HepG2 (cell line): ENCODE measurements at regions not wholly inside any gene's neighbourhood (a gene's known extent, or its start where the extent isn't known, plus 50 kb on each side); places are given as distances from the start of the nearest gene placed in this dataset.

Experiments
- ATAC-seq: fragments of 200-7000 bp; cut with Tn5 transposase; 3 replicates; pipeline ENCODE4 v1.9.1; 2020; ENCODE audit warnings: mild to moderate bottlenecking, moderate library complexity
- BruUV-seq: library from RNA; stranded (reverse); fragments of 400-500 nt; replicated peaks from 2 replicates; lab custom pipeline; 2021; lab: Mats Ljungman, UMichigan
- CTCF ChIA-PET: fragments of 300-600 bp; formaldehyde crosslinking; extraction: SDS; loops from one replicate; lab custom pipeline; 2021; ENCODE audit warnings: low total read pairs, inconsistent platforms, low intra/inter-chr PET ratio; lab: Yijun Ruan, JAX
- POLR2A ChIA-PET: fragments of 350-600 bp; sonication (Branson Sonifier 250); formaldehyde crosslinking; loops from one replicate; lab custom pipeline; 2020; ENCODE audit warnings: antibody characterized with exemption, inconsistent platforms; lab: Yijun Ruan, JAX
- DNase-seq: peaks from one replicate; pipeline ENCODE4 v3.0.0-alpha.2; 2015; ENCODE audit warnings: low spot score
- FAIRE-seq: peaks from 3 replicates; lab custom pipeline; 2011; peaks lifted over from hg19 to GRCh38; lab: Jason Lieb, UNC
- H2AFZ ChIP-seq: one replicate; pipeline ENCODE4 v1.6.1; 2011; ENCODE audit warnings: low read length, inconsistent platforms
- H3K27ac ChIP-seq: fragments of 300-600 bp; 3 replicates; pipeline ENCODE4 v1.8.0; 2011; ENCODE audit warnings: mixed run types, mild to moderate bottlenecking, mixed read lengths, low read length, inconsistent platforms; ENCODE audit not compliant: insufficient read depth; ENCODE audit errors: extremely low read length
- H3K27me3 ChIP-seq, 2 experiments: fragments of 200-600 bp in 1 of 2; 2 replicates in 1 of 2; 3 replicates in 1 of 2; pipeline versions ENCODE4 v1.6.0 to v1.8.0; 2011; ENCODE audit warnings: low read length in 2 of 2, mild to moderate bottlenecking in 2 of 2, moderate library complexity in 2 of 2, inconsistent platforms in 1 of 2; ENCODE audit not compliant: insufficient read depth in 2 of 2, control insufficient read depth in 1 of 2
- H3K36me3 ChIP-seq, 2 experiments: fragments of 200-600 bp in 1 of 2; replicated peaks in 1 of 2; 2 replicates in 1 of 2; 3 replicates in 1 of 2; pipeline versions ENCODE4 v1.5.1 to v1.8.0; 2011; ENCODE audit warnings: low read length in 2 of 2, inconsistent platforms in 1 of 2; ENCODE audit not compliant: insufficient read depth in 2 of 2, control insufficient read depth in 1 of 2
- H3K4me1 ChIP-seq: 2 replicates; pipeline ENCODE4 v1.5.1; 2012; ENCODE audit warnings: low read length, inconsistent platforms; ENCODE audit not compliant: insufficient read depth
- H3K4me2 ChIP-seq: 2 replicates; pipeline ENCODE4 v1.6.0; 2011; ENCODE audit warnings: low read depth, low read length, inconsistent platforms
- H3K4me3 ChIP-seq, 3 experiments: fragments of 200-600 bp in 1 of 3; sonication (generic), shearing (Covaris generic) in 1 of 3; replicated peaks in 1 of 3; 2 replicates each; pipeline ENCODE4 v1.5.1; 2011 to 2016; ENCODE audit warnings: low read length in 3 of 3, inconsistent platforms in 2 of 3, low read depth in 2 of 3, mild to moderate bottlenecking in 2 of 3, control low read depth in 1 of 3, mixed read lengths in 1 of 3; ENCODE audit not compliant: insufficient read depth in 1 of 3
- H3K79me2 ChIP-seq: one replicate; pipeline ENCODE4 v1.6.1; 2011; ENCODE audit warnings: low read length, inconsistent platforms; ENCODE audit not compliant: insufficient read depth
- H3K9ac ChIP-seq: 2 replicates; pipeline ENCODE4 v1.6.0; 2011; ENCODE audit warnings: mild to moderate bottlenecking, low read depth, low read length, inconsistent platforms; ENCODE audit not compliant: insufficient read depth
- H3K9me3 ChIP-seq: 2 replicates; pipeline ENCODE4 v1.5.1; 2012; ENCODE audit warnings: mild to moderate bottlenecking, low read length
- H4K20me1 ChIP-seq: 2 replicates; pipeline ENCODE4 v1.6.0; 2011; ENCODE audit warnings: inconsistent platforms, mild to moderate bottlenecking, low read length, moderate library complexity; ENCODE audit not compliant: insufficient read depth
- CC2D1A ChIP-seq: sonication (generic); formaldehyde crosslinking; IDR thresholded peaks from 2 replicates; pipeline ENCODE4 v1.8.1; 2023; ENCODE audit warnings: mild to moderate bottlenecking, missing genetic modification reagents
- JUN ChIP-seq: sonication (generic); formaldehyde crosslinking; IDR thresholded peaks from 2 replicates; pipeline ENCODE4 v1.4.0; 2020; ENCODE audit warnings: mild to moderate bottlenecking, missing genetic modification reagents
- ZNF549 ChIP-seq: sonication (generic); formaldehyde crosslinking; IDR thresholded peaks from 2 replicates; pipeline ENCODE4 v1.5.0; 2020; ENCODE audit warnings: missing genetic modification reagents
- ZNF790 ChIP-seq: sonication (generic); formaldehyde crosslinking; IDR thresholded peaks from 2 replicates; pipeline ENCODE4 v1.8.0; 2022; ENCODE audit warnings: missing genetic modification reagents, mild to moderate bottlenecking, borderline replicate concordance
- WGBS: methylation state at CpG from one replicate; pipeline ENCODE4 v1.1.6; 2017; ENCODE audit warnings: low lambda C conversion rate; 5-methylcytosine and 5-hydroxymethylcytosine counted together
- in situ Hi-C: cut with HindIII; loops from 2 replicates; pipeline ENCODE4 v1.10.0; 2017; ENCODE audit warnings: low pct_unique_long_range_greater_than_20kb; ENCODE audit not compliant: extremely low pct_ligation_motif_present
- intact Hi-C: fragments of 100-400 bp; cut with micrococcal nuclease; formaldehyde crosslinking; loops from one replicate; pipeline ENCODE4 v1.10.0; 2022; ENCODE audit not compliant: unreplicated experiment
- TF ChIP-seq, protein P1 (sequence below): sonication (generic); formaldehyde crosslinking; IDR thresholded peaks from 2 replicates; pipeline ENCODE4 v1.5.1; 2020; ENCODE audit warnings: mild to moderate bottlenecking, missing genetic modification reagents, borderline replicate concordance
- TF ChIP-seq, protein P2 (sequence below): sonication (generic); formaldehyde crosslinking; IDR thresholded peaks from 2 replicates; pipeline ENCODE4 v1.5.0; 2020; ENCODE audit warnings: mild to moderate bottlenecking, missing genetic modification reagents, moderate library complexity

DNA sequence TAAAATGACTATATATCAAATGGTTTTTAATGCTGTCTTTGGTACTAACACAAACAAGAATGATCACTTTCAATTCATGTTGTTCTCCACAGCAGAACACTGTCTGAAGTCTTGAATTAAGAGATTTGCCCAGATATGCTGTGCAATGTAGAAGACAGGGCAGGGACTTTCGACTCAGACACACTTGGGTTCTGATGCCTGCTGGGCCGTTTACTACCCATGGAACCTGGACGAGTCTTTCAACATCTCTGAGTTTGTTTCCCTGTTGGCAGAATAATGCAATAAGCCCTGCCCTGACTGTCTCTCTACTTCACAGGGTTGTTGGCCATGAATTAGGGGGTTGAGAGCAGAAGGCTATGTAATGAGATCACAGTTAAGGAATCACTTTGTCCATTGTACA lies 162.6 kb upstream of the TMPO start:
- Histone ChIP-seq H3K27ac (no peak overlapping the region), H4K20me1 (no peaks in the 10 kb centered on the region), H3K27me3 (no peaks in the 10 kb centered on the region), H3K4me3 (no peak overlapping the region), H3K9me3 (no peaks in the 10 kb centered on the region), H3K36me3 (no peaks in the 10 kb centered on the region), H2AFZ (no peak overlapping the region), H3K79me2 (no peaks in the 10 kb centered on the region), H3K4me2 (no peak overlapping the region), H3K4me1 (no peaks in the 10 kb centered on the region), H3K9ac (no peak overlapping the region)
- TF ChIP-seq, protein P1, sequence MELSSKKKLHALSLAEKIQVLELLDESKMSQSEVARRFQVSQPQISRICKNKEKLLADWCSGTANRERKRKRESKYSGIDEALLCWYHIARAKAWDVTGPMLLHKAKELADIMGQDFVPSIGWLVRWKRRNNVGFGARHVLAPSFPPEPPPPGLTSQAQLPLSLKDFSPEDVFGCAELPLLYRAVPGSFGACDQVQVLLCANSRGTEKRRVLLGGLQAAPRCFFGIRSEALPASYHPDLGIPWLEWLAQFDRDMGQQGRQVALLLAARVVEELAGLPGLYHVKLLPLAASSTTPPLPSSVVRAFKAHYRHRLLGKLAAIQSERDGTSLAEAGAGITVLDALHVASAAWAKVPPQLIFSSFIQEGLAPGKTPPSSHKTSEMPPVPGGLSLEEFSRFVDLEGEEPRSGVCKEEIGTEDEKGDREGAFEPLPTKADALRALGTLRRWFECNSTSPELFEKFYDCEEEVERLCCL (CRISPR knock-in tag): no peak
- TF ChIP-seq ZNF790 (CRISPR knock-in tag): no peak
- TF ChIP-seq ZNF549 (CRISPR knock-in tag): no peak
- TF ChIP-seq CC2D1A (CRISPR knock-in tag): no peak
- TF ChIP-seq, protein P2, sequence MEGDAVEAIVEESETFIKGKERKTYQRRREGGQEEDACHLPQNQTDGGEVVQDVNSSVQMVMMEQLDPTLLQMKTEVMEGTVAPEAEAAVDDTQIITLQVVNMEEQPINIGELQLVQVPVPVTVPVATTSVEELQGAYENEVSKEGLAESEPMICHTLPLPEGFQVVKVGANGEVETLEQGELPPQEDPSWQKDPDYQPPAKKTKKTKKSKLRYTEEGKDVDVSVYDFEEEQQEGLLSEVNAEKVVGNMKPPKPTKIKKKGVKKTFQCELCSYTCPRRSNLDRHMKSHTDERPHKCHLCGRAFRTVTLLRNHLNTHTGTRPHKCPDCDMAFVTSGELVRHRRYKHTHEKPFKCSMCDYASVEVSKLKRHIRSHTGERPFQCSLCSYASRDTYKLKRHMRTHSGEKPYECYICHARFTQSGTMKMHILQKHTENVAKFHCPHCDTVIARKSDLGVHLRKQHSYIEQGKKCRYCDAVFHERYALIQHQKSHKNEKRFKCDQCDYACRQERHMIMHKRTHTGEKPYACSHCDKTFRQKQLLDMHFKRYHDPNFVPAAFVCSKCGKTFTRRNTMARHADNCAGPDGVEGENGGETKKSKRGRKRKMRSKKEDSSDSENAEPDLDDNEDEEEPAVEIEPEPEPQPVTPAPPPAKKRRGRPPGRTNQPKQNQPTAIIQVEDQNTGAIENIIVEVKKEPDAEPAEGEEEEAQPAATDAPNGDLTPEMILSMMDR (CRISPR knock-in tag): no peak
- no peak for TF ChIP-seq JUN
- BruUV-seq: no TSS peak
- ChIA-PET CTCF (no interaction called here), POLR2A (no interaction called here)
- ATAC-seq (no peak), DNase-seq (no peak), FAIRE-seq (no peak)
- in situ Hi-C loops (no loop called here), intact Hi-C loops (no loop called here)
- 0% methylated on average over 3 of the region's 3 CpGs for WGBS
